ENCODE measurements at regions not wholly inside any gene's neighbourhood (a gene's known extent, or its start where the extent isn't known, plus 50 kb on each side); places are given as distances from the start of the nearest gene placed in this dataset.

GRCh38 chr7:16348251-16348650 lies 73.1 kb downstream of the CRPPA start:
- POLR2A ChIA-PET = no interaction called here
- TF ChIP-seq FOXK2 (IDR thresholded peaks at IDR 0.05) (no peak), L3MBTL2 (conservative IDR thresholded peaks at IDR 0.05) (no peak), ELF4 (IDR thresholded peaks at IDR 0.05) (no peak), ARNT (IDR thresholded peaks at IDR 0.05) (no peak), CTBP1 (IDR thresholded peaks at IDR 0.05; ENCODE audit: borderline replicate concordance) (no peak), SP1 (IDR thresholded peaks at IDR 0.05) (no peak), TARDBP (IDR thresholded peaks at IDR 0.05) (no peak)
- DNase-seq (ENCODE audit: extremely low spot score) = no peak
- CTCF ChIA-PET = interaction anchor here (0.6 kb wide), 1 partner anchor 19 kb away, joined by 3 read pairs; no protein-coding TSS in a partner anchor

GRCh38 chr7:16347827-16348192 lies 73.5 kb downstream of the CRPPA start:
- DNase-seq (ENCODE audit: extremely low spot score) = no peak
- ChIA-PET POLR2A (interaction anchor here (1.8 kb wide), 1 partner anchor 73 kb away, joined by 4 read pairs; no protein-coding TSS in a partner anchor), CTCF (no interaction called here)
- TF ChIP-seq FOXK2 (IDR thresholded peaks at IDR 0.05) (no peak), SUZ12 (IDR thresholded peaks at IDR 0.05) (no peak), FOXA1 (IDR thresholded peaks at IDR 0.05) (no peak), CTBP1 (IDR thresholded peaks at IDR 0.05; ENCODE audit: borderline replicate concordance) (no peak), ZNF384 (IDR thresholded peaks at IDR 0.05) (no peak), ELF4 (IDR thresholded peaks at IDR 0.05) (no peak), FOXM1 (IDR thresholded peaks at IDR 0.05; ENCODE audit: borderline replicate concordance) (no peak), SP1 (IDR thresholded peaks at IDR 0.05) (no peak), TARDBP (IDR thresholded peaks at IDR 0.05) (no peak), PKNOX1 (IDR thresholded peaks at IDR 0.05) (no peak), HDGF (IDR thresholded peaks at IDR 0.05; ENCODE audit: borderline replicate concordance) (no peak), ARNT (IDR thresholded peaks at IDR 0.05) (no peak), NFRKB (IDR thresholded peaks at IDR 0.05) (no peak), BHLHE40 (IDR thresholded peaks at IDR 0.05; ENCODE audit: borderline replicate concordance) (no peak), LEF1 (IDR thresholded peaks at IDR 0.05; ENCODE audit: borderline replicate concordance) (no peak), L3MBTL2 (conservative IDR thresholded peaks at IDR 0.05) (no peak)

GRCh38 chr7:16347066-16347826 lies 74.1 kb downstream of the CRPPA start:
- CTCF ChIA-PET = no interaction called here
- POLR2A ChIA-PET = interaction anchor here (1.8 kb wide), 1 partner anchor 73 kb away, joined by 4 read pairs; no protein-coding TSS in a partner anchor
- no peak for TF ChIP-seq SUZ12 (IDR thresholded peaks at IDR 0.05)
- no peak for TF ChIP-seq NFRKB (IDR thresholded peaks at IDR 0.05)
- no peak for TF ChIP-seq ARNT (IDR thresholded peaks at IDR 0.05)
- TF ChIP-seq HDGF (IDR thresholded peaks at IDR 0.05; ENCODE audit: borderline replicate concordance) = no peak
- no peak for TF ChIP-seq L3MBTL2 (conservative IDR thresholded peaks at IDR 0.05)
- TF ChIP-seq FOXA1 (IDR thresholded peaks at IDR 0.05) = no peak
- TF ChIP-seq FOXM1 (IDR thresholded peaks at IDR 0.05; ENCODE audit: borderline replicate concordance) = no peak
- no peak for TF ChIP-seq SP1 (IDR thresholded peaks at IDR 0.05)
- no peak for TF ChIP-seq CTBP1 (IDR thresholded peaks at IDR 0.05; ENCODE audit: borderline replicate concordance)
- no peak for TF ChIP-seq ELF4 (IDR thresholded peaks at IDR 0.05)
- no peak for TF ChIP-seq TARDBP (IDR thresholded peaks at IDR 0.05)
- TF ChIP-seq BHLHE40 (IDR thresholded peaks at IDR 0.05; ENCODE audit: borderline replicate concordance) = no peak
- TF ChIP-seq FOXK2 (IDR thresholded peaks at IDR 0.05) = no peak
- no peak for DNase-seq (ENCODE audit: extremely low spot score)

GRCh38 chr7:16345979-16346958 lies 75.1 kb downstream of the CRPPA start:
- ChIA-PET CTCF (interaction anchor here (0.8 kb wide), 1 partner anchor 12 kb away, joined by 3 read pairs; no protein-coding TSS in a partner anchor), POLR2A (interaction anchor here (1.8 kb wide), 1 partner anchor 74 kb away, joined by 4 read pairs; no protein-coding TSS in a partner anchor)
- no peak for DNase-seq (ENCODE audit: extremely low spot score)
- TF ChIP-seq TARDBP (IDR thresholded peaks at IDR 0.05) (no peak), NFRKB (IDR thresholded peaks at IDR 0.05) (no peak), SUZ12 (IDR thresholded peaks at IDR 0.05) (no peak), BHLHE40 (IDR thresholded peaks at IDR 0.05; ENCODE audit: borderline replicate concordance) (no peak), ARNT (IDR thresholded peaks at IDR 0.05) (no peak), SP1 (IDR thresholded peaks at IDR 0.05) (no peak)

- no peak for DNase-seq (ENCODE audit: extremely low spot score)
- TF ChIP-seq SUZ12 (IDR thresholded peaks at IDR 0.05) (no peak), ARNT (IDR thresholded peaks at IDR 0.05) (no peak), ZNF384 (IDR thresholded peaks at IDR 0.05) (no peak), ELF4 (IDR thresholded peaks at IDR 0.05) (no peak), TARDBP (IDR thresholded peaks at IDR 0.05) (no peak), LEF1 (IDR thresholded peaks at IDR 0.05; ENCODE audit: borderline replicate concordance) (no peak), FOXA1 (IDR thresholded peaks at IDR 0.05) (no peak), SP1 (IDR thresholded peaks at IDR 0.05) (no peak), NFRKB (IDR thresholded peaks at IDR 0.05) (no peak), L3MBTL2 (conservative IDR thresholded peaks at IDR 0.05) (no peak), FOXM1 (IDR thresholded peaks at IDR 0.05; ENCODE audit: borderline replicate concordance) (no peak), FOXK2 (IDR thresholded peaks at IDR 0.05) (no peak)
- ChIA-PET POLR2A (no interaction called here), CTCF (no interaction called here)
Observed at GRCh38 chr7:16344927-16345326, 76.4 kb downstream of the CRPPA start.

- ChIA-PET CTCF (no interaction called here), POLR2A (no interaction called here)
- DNase-seq (ENCODE audit: extremely low spot score) = no peak
- no peak for TF ChIP-seq FOXM1 (IDR thresholded peaks at IDR 0.05; ENCODE audit: borderline replicate concordance)
- no peak for TF ChIP-seq ELF4 (IDR thresholded peaks at IDR 0.05)
- TF ChIP-seq FOXA1 (IDR thresholded peaks at IDR 0.05) = no peak
- no peak for TF ChIP-seq PKNOX1 (IDR thresholded peaks at IDR 0.05)
- TF ChIP-seq NFRKB (IDR thresholded peaks at IDR 0.05) = no peak
Observed at GRCh38 chr7:16343612-16344011, 77.7 kb downstream of the CRPPA start.
